NCI-H460 (cell line): ENCODE measurements at regions not wholly inside any gene's neighbourhood (a gene's known extent, or its start where the extent isn't known, plus 50 kb on each side); places are given as distances from the start of the nearest gene placed in this dataset.
"Not testable (repeated sequence)": the region's sequence is repeated elsewhere in the genome, so short reads cannot be mapped to it uniquely, and the experiment has no call there.

Source experiments
- DNase-seq: peaks from one replicate; pipeline ENCODE4 v3.0.0-alpha.2; 2016; ENCODE audit warnings: low read depth; ENCODE audit errors: extremely low read depth

DNA sequence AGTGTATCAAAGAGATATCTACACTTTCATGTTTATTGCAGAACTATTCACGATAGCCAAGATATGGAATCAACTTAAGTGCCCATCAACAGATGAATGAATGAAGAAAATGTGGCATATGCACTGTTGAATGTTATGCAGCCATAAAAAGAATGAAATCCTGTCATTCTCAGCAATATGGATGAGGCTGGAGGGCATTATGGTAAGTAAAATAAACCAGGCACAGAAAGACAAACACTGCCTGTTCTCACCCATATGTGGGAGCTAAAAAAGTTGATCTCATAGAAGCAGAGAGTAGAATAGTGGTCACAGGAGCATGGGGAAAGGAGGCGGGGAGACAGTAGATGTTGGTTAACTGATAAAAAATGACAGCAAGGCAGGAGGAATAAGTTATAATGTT is 561.8 kb downstream of the TOX3 start:
- DNase-seq = no peak

DNA sequence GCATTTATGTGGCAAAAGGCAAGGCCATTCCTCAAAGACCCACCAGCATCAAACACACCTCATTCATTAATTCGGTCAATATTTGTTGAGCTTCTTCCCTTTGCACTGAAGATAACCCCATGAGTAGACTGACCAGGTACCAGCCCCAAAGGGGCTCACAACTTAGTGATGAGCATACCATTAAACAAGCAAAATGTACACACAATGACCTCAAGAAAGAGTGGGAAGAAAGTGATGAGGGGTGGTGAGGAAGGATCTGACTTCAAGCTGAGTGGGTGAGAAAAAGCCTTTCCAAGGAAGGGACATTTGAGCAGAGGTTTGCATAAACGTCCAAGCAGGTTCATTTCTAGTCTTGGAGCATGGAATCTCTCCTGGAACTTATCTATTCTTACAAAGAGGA is 562.5 kb downstream of the TOX3 start:
- no peak for DNase-seq

DNA sequence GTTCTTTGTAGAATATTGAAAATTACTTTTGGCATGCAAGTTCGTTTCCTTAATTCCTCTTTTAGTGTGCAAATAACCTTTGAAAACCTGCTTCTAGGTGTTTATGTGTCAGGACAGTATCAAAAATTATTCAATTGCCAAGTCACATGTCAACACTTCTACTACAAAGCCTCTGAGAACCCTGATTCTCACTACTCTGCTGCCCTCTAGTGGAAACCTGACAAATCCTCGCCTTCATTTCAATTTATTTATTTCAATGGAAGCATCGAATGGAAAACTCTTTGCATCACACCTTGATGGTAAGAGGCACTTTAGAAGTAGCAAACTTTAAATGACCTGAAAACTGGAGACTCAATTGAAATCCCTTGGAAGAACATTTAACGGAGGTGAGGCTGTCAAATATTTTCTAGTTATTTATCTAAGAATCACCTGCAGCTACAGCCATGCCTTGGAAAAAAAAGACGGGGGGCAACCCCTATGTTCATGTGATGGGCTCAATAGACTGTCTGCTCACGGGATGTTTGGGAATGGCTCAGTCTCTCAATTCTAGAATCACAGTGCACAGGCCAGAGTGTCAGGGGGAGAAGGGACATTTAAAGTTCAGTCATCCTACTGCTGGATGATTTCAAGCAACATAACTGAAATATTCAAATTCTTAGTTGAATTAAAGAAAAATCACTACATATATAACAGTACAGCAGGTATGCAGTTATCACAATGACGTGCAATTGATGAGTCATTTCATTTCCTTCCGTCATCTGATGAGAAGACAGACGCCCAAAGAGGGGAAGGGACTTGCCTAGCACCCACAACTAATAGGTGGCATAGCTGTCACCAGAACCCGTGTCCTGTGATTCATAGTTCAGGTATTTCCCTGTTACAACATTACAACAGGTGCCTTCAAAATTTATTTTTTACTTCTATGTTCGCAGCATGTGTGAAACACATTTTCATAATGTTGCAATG is 563.9 kb downstream of the TOX3 start:
- DNase-seq = peak; percentile 56

DNA sequence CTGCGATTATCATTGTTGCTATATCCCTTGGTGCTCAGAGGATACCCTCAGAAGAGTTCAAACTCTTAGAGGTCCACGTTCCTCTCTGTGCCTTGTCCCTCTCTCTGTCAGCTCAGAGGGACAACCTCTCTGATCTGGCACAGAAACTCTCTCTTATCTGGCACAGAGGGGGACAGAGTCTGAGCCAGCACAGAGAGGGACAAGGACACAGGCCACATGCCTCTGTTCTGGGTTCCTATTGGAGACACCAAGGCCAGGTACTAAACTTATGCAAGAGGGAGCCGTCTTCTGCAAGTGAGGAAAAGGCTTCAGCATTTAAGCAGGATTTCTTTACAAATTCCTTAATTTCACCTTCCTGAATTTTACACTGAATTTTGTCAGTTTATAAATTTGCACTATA is 565.2 kb downstream of the TOX3 start:
- DNase-seq = no peak

DNA sequence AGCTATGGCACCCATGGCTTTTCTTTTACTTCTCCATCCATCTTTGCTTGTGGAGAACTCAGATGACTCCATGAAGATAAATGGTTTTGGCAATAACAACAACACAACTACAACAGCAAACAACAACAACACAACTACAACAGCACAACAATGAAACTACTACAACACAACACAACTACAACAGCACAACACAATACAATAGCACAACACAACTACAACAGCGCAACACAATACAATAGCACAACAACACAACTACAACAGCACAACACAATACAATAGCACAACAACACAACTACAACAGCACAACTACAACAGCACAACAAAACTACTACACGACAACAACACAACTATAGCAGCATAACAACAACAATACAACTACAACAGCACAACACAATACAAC is 569.4 kb downstream of the TOX3 start:
- not testable (repeated sequence) for DNase-seq

DNA sequence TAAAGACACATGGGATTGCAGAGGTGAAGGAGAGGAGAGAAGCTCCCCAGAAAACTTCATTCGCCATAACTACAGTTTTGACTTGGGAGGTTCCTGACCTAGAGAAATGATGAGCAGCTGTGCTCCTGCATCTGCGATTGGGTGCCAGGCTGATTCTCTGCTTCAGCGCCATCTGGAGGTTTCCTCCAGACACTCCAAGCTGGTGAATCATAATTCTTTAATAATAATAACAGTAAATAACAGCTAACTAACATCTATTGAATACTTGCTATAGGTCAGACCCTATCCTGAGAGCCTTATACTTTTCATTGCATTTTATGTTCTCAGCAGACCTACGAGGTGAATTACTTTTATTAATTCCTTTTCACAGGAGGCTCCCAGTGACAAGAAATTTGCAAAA is 575.8 kb downstream of the TOX3 start:
- DNase-seq = no peak

DNA sequence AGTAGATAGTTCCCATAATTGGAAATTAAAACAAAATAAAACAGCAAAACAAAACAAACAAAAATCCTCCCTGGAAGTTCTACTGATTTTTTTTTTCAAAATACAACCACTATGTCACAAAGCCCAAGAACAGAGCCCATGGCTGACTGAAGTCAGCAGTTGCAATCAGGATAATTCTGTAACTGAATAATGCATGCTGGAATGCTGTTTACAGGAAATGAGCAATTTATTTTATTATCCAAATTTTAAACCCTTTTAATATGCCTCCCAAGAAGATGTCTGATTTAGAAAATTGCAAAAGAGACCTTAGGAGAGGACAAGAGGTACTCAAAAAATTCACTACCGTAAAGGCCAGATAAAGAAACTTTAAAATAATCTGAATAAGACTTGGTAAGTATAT is 578.2 kb downstream of the TOX3 start:
- DNase-seq = no peak

DNA sequence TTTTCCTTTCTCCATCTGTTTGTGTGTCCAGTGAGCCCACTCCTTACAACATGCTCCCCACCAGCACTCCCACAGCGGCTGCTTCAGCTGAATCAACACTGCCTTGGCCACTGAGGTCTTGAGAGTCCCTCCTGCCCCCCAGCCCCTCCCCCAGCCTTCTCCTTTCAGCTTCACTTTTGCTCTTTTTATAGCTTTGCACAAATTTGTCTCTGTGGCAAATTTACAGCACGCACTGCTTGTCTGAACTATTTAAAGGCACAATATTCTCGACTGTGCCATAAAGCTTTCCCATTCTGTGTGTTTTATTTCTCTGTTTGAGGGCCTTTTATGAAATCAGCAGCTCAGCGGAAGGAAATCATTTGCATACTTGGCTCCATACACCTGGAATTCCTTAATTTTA is 579.3 kb downstream of the TOX3 start:
- DNase-seq = no peak

DNA sequence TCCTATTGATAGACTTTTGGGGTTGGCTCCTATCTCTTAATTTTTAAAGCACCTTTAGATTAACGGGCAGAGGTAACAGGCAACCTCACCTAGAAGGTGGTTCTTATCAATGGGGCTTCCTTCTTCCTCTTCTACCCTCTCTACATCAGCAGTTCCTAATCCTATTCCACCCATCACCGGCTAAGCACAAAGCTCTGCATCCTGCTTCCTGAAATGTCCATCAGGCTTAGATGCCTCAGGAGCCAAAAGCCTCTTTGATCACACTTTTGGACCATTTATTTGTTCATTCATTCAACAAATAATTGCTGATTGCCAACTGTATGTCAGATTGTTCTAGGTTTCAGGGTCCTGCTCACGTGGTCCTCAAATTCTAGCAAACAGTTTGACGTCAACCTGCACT is 586.0 kb downstream of the TOX3 start:
- DNase-seq = no peak

DNA sequence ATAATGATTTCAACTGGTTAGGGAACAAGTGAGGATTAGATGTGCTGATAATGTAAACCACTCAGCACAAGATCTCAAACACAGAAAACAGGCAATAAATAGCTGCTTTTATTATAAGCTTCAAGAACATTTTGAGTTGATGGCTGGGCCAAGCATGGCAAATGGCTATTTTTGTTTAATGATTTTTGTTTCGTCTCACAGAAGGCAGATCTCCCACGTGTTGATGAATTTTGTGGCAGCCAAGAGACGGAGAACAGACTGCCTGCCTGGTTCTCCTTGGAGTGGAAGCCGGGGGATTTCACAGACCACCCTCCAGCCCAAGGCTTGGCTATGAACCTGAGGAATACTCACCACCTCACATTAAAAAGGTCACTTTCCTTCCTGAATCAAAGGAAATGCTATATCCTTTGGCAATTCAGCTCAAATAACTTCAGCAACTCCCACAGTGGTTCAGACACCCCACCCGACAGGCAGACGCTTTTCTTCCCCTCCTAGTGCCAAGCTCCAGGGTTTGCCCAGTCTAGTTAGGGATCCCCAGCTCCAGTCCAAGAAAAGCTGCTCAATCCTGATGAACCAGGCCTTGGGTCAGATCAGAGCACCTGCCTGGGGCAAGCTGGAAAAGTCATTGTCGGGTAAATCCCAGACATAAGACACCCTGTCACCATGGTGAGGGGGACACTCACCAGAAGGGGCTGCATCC is 593.5 kb downstream of the TOX3 start:
- no peak for DNase-seq

DNA sequence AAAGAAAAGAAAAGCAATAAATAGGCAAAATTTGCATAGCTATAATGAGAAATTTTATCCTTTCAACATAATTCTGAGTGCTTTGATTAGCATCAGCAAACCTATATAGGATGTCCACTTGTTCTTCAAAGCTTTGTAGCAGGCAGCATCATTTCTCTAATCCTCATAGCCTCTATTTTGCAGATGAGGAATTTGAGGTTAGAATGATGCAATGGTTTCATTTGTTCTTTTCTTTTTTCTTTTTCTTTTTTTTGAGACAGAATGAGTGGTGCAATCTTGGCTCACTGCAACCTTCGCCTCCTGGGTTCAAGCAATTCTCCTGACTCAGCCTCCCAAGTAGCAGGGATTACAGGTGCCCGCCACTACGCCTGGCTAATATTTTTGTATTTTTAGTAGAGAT is 594.4 kb downstream of the TOX3 start:
- DNase-seq = no peak

DNA sequence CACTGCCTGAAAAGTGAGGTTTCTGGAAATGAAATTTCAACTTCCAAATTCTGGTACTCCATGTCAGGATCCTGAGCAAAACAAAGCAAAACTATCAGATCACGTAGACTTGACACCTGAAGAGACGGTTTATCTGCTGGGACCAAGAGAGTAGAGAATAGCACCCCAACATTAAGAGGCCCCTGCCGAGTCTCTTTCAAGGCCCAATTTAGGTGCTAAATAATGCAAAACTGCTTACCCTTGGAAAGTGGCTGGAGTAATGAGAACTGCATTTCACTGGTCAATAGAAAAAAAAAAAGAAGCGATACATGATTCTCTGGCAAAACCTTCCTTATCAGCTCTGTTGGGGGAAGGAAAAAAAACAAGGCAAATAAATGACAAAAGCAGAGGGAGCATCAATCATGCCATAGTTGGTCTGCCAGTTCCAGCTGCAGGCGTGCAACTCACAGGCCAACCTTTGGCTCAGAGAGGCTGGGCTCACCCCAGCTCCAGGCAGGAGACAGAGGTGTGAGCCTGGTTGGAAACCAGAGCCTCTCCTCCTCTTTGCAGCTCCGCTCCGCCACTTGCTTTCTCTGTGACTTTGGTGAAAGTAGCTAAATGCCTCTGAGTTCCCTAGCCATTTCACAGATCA is 595.2 kb downstream of the TOX3 start:
- no peak for DNase-seq

DNA sequence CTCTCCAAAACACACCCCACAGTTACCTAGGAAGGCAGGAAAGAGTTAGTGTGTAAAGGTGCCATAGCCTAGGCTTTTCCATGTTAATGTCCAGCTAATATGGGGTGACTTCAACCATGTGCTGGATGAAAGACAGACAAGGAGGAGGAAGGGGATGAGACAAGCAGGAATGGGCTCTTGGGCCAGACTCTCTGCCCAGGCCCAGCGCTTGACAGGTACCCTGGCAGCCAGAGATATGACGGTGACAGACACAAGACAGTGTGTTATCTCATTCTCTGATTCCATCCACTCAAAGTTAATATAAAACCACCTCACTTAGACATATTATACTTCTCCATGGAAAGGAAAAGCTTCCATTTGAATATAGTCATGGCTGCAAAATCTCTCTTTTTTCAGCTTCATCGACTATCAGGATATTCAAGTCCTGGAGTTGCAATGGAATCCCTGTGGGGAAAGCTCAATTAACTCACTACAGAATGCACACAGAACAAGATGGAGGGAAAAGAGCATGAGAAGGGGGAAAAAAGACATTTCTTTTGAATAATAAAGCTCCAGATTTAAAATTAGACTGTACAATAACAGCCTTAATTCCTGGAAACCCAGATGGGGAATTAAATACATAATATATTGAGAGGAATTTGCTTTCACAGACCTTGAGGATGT is 596.7 kb downstream of the TOX3 start:
- DNase-seq = no peak

DNA sequence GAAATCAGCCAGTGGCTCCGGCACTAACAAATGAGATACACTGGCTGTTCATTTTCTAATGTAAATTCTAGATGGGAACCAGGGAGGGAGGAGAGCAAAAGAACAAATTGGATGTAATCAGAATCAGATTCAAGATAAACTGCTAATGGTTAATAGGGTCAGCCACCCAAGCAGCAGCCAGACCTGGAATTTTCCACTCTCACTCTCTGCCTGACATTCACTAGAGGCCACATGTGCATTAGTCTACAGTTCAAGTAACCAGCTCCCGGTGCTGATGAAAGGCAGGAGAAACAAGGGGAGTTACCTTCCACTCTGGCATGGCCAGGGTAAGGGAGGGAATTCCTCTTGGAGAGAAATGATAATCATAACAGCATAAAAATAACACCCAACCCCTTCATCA is 597.7 kb downstream of the TOX3 start:
- no peak for DNase-seq

DNA sequence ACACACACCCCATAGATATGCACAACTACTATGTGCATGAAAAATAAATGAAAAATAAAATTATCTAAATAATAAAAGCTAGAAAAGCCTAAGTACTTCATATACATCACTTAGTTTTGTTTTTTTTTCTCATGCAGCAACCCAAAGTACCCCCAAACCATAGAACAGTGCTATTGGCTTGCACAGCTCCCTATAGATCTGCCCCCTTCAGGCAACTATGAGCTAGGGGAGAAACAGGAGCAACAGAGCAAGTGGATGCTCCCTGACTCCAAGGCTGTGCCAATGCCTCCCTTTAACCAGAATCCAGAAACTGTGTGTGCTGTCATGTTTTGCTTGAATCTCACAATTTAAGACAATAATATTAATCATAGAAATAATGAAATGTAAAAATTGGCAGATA is 605.5 kb downstream of the TOX3 start:
- no peak for DNase-seq

DNA sequence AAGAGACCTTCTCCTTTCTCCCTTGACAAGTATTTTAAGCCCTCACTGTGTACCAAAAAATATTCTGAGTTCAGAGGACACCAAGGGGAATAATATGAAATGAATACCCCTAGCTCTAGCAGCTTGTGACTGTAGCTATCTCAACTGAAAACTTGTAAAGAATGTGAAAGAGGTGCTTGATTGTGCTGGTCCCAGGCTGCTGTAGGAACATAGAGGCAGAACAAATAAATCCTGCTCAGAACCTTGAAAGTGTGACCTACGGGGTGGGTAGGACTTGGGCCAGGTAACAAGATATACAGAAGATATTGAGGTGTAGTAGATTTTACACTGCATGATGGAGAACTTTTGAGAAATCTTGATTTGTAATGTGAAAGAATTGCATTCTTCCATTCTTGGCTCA is 606.8 kb downstream of the TOX3 start:
- DNase-seq = no peak

DNA sequence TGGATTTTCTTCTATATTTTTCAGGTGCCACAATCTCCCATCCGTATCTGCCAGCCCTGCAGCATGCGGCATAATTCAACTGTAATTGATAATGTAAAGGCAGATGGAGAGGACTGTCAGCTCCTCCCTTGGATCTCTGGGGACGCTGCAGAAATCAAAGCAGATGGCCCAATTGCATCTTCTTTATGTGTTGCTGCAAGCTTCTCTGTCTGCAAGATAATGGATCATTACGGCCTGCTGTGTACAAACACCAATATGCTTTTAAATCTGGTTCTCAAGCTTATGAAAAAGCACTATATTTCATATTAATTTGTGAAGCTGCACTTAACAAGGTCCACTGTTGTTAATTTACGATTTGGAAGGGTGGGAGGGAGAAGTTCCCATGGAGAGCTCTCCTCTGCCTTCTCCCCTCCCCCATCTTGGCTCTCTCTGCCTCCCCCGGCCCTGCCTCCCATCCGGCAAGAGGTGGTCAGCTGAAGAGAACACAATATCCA is 607.5 kb downstream of the TOX3 start:
- DNase-seq = no peak

DNA sequence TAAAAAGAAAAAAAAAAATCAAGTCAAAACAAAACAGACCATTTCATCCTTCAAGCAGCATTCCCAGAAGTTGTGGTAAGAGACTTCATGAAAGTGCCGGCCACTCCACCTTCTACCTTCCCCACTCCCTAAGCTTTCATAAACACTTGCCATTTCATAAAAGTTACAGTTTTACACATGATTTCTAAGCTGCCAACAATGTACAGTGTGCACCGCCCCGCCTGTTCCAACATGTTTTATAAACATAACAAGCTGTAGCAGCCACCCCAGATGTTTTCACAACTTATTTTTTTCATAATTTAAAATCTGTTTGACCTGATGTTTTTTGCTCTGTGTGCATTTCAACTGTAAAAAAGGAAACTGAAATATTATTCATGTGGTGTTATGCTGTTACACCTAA is 608.1 kb downstream of the TOX3 start:
- no peak for DNase-seq

DNA sequence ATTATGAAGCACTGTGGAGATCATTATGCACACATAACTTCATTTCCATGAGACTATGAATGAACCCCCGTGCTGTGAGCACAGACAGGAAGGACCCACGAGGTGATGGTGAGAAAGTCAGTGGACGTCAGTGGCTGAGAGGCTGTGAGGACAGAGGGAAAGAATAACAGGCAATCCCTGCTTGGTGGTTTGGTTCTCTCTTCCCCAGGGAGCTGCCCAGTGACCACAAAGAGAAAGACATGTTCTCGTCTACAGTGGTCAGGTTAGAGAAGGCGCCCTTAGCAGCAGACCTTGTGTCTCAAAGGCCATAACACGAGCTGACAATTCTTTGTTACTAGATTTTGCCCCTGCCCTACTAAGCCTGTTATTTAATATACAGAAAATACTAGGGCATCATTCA is 609.2 kb downstream of the TOX3 start:
- no peak for DNase-seq

DNA sequence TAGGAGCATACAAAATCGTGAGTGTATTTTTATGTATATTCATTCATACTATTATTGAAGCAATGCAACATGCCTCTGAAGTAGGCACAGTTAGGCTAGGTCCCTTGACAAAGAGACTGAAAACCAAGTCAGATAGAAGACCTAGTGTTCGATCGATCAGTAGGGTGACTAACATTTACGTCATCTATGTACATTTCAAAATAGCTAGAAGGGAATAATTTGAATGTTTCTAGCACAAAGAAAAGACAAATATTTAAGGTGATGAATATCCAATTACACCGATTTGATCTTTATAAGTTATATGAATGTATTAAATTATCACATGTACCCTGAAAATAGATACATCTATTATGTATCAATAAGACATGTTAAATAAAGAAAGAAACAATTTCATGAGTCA is 610.1 kb downstream of the TOX3 start:
- no peak for DNase-seq

DNA sequence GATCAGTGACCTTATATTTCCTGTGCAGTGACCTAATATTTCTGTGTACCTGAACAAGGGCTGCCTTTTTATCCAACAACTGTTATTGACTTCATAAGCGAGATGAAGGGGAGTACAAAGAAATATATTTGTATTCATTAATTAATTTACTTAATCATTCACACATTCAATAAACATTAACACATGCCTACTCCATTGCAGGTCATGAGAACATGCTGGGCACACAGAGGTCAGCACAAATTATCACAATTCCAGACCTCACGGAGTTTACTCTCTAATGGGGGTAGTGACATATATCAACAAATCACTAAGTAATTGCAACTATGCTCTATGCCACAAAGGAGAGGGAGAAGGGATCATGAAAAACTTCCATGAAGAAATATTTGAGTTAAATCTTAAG is 614.6 kb downstream of the TOX3 start:
- DNase-seq = no peak
